SK-N-SH (cell line): ENCODE measurements at regions not wholly inside any gene's neighbourhood (a gene's known extent, or its start where the extent isn't known, plus 50 kb on each side); places are given as distances from the start of the nearest gene placed in this dataset.
"Not testable (repeated sequence)": the region's sequence is repeated elsewhere in the genome, so short reads cannot be mapped to it uniquely, and the experiment has no call there.

Experiments used
- CTCF ChIA-PET: fragments of 300-600, 350-600 bp; formaldehyde crosslinking; extraction: SDS; loops from one replicate; lab custom pipeline; 2021; lab: Yijun Ruan, JAX
- POLR2A ChIA-PET: fragments of 350-600 bp; sonication (Branson Sonifier 250); formaldehyde crosslinking; extraction: SDS; loops from one replicate; lab custom pipeline; 2020; ENCODE audit warnings: antibody characterized with exemption, inconsistent platforms; lab: Yijun Ruan, JAX
- DNase-seq: peaks from one replicate; pipeline ENCODE4 v3.0.0; 2012
- H2AFZ ChIP-seq: fragments of 200-600 bp; sonication (generic); 2 replicates; pipeline ENCODE4 v1.8.1; 2016; ENCODE audit warnings: antibody characterized with exemption, mild to moderate bottlenecking, low read depth
- H3F3A ChIP-seq: fragments of 200-600 bp; sonication (generic); replicated peaks from 2 replicates; pipeline ENCODE3; 2016; ENCODE audit warnings: antibody characterized with exemption, mild to moderate bottlenecking; ENCODE audit not compliant: insufficient read depth
- H3K27ac ChIP-seq, 2 experiments: fragments of 200-500 bp in 1 of 2; fragments of 200-600 bp in 1 of 2; sonication (Bioruptor generic) in 1 of 2; sonication (generic), shearing (Covaris generic) in 1 of 2; 2 replicates each; pipeline versions ENCODE4 v1.5.1 to v1.6.1; 2014 to 2016; ENCODE audit warnings: low read depth in 2 of 2, inconsistent platforms in 1 of 2, low read length in 1 of 2, mild to moderate bottlenecking in 1 of 2, mixed read lengths in 1 of 2
- H3K27me3 ChIP-seq: fragments of 200-600 bp; sonication (generic), shearing (Covaris generic); 2 replicates; pipeline ENCODE4 v1.6.1; 2016; ENCODE audit warnings: mixed run types; ENCODE audit not compliant: insufficient read depth
- H3K36me3 ChIP-seq, 2 experiments: fragments of 200-500 bp in 1 of 2; fragments of 200-600 bp in 1 of 2; sonication (Bioruptor generic) in 1 of 2; sonication (generic) in 1 of 2; replicated peaks in 1 of 2; 2 replicates each; pipeline versions ENCODE3 to v1.5.1; 2014 to 2016; ENCODE audit warnings: low read length in 1 of 2, mild to moderate bottlenecking in 1 of 2; ENCODE audit not compliant: insufficient read depth in 2 of 2, control insufficient read depth in 1 of 2
- H3K4me1 ChIP-seq, 2 experiments: fragments of 200-500 bp in 1 of 2; fragments of 200-600 bp in 1 of 2; sonication (Bioruptor generic) in 1 of 2; sonication (generic), shearing (Covaris generic) in 1 of 2; 2 replicates each; pipeline versions ENCODE4 v1.5.1 to v1.6.1; 2014 to 2016; ENCODE audit warnings: low read depth in 1 of 2, low read length in 1 of 2, mixed run types in 1 of 2; ENCODE audit not compliant: insufficient read depth in 2 of 2, control insufficient read depth in 1 of 2
- H3K4me2 ChIP-seq: fragments of 200-600 bp; sonication (generic), shearing (Covaris generic); 2 replicates; pipeline ENCODE4 v1.6.1; 2017; ENCODE audit warnings: mixed run types
- H3K4me3 ChIP-seq, 2 experiments: fragments of 200-500 bp in 1 of 2; fragments of 200-600 bp in 1 of 2; sonication (Bioruptor generic) in 1 of 2; sonication (generic), shearing (Covaris generic) in 1 of 2; 2 replicates each; pipeline versions ENCODE4 v1.5.1 to v1.8.1; 2014 to 2016; ENCODE audit warnings: low read depth in 2 of 2, inconsistent platforms in 1 of 2, low read length in 1 of 2, mild to moderate bottlenecking in 1 of 2, mixed read lengths in 1 of 2, moderate library complexity in 1 of 2
- H3K79me2 ChIP-seq: fragments of 200-600 bp; sonication (generic); 2 replicates; pipeline ENCODE4 v1.8.1; 2017; ENCODE audit warnings: mild to moderate bottlenecking; ENCODE audit not compliant: insufficient read depth
- H3K9ac ChIP-seq: fragments of 200-600 bp; sonication (generic); 2 replicates; pipeline ENCODE4 v1.6.1; 2017; ENCODE audit warnings: mixed run types
- H3K9me2 ChIP-seq: fragments of 200-600 bp; sonication (generic); 2 replicates; pipeline ENCODE4 v1.6.1; 2017; ENCODE audit warnings: mixed run types
- H3K9me3 ChIP-seq: fragments of 200-600 bp; sonication (generic); 2 replicates; pipeline ENCODE4 v1.6.1; 2017; ENCODE audit warnings: mixed run types, mild to moderate bottlenecking, moderate library complexity
- H4K20me1 ChIP-seq: fragments of 200-600 bp; sonication (generic); 2 replicates; pipeline ENCODE4 v1.6.1; 2017; ENCODE audit warnings: mild to moderate bottlenecking, mixed run types; ENCODE audit not compliant: insufficient read depth
- CHD2 ChIP-seq: fragments of 150-350 bp; IDR thresholded peaks from 2 replicates; pipeline ENCODE4 v1.6.1; 2018; ENCODE audit warnings: low read length; ENCODE audit not compliant: partially characterized antibody
- EP300 ChIP-seq, 2 experiments: IDR thresholded peaks; 2 replicates each; pipeline versions ENCODE4 v1.4.0 to v1.6.1; 2012; ENCODE audit warnings: borderline replicate concordance in 1 of 2, low read depth in 1 of 2, low read length in 1 of 2
- EZH2phosphoT487 ChIP-seq: fragments of 200-600 bp; sonication (generic); IDR thresholded peaks from 2 replicates; pipeline ENCODE4 v1.6.1; 2017; ENCODE audit warnings: low read depth, mixed run types, mild to moderate bottlenecking, antibody characterized with exemption, moderate library complexity, borderline replicate concordance
- FOSL2 ChIP-seq: IDR thresholded peaks from 2 replicates; pipeline ENCODE4 v1.4.0; 2012; ENCODE audit warnings: low read depth, mild to moderate bottlenecking, moderate library complexity, borderline replicate concordance
- FOXJ3 ChIP-seq: sonication (generic); formaldehyde crosslinking; IDR thresholded peaks from 2 replicates; pipeline ENCODE4 v1.5.1; 2020; ENCODE audit warnings: mild to moderate bottlenecking, missing genetic modification reagents
- FOXM1 ChIP-seq: IDR thresholded peaks from 2 replicates; pipeline ENCODE4 v1.4.0; 2012; ENCODE audit warnings: low read depth, mild to moderate bottlenecking
- GABPA ChIP-seq: IDR thresholded peaks from 2 replicates; pipeline ENCODE4 v1.4.0; 2012; ENCODE audit warnings: low read depth, mild to moderate bottlenecking
- GATA2 ChIP-seq: sonication (generic); formaldehyde crosslinking; IDR thresholded peaks from 2 replicates; pipeline ENCODE4 v1.5.0; 2020; ENCODE audit warnings: mild to moderate bottlenecking, missing genetic modification reagents
- NFIC ChIP-seq: IDR thresholded peaks from 2 replicates; pipeline ENCODE4 v1.4.0; 2012; ENCODE audit warnings: borderline replicate concordance
- NRF1 ChIP-seq: IDR thresholded peaks from 2 replicates; pipeline ENCODE4 v1.6.1; 2012; ENCODE audit warnings: low read depth, mild to moderate bottlenecking, low read length
- POLR2AphosphoS5 ChIP-seq: IDR thresholded peaks from 2 replicates; pipeline ENCODE4 v1.6.1; 2012; ENCODE audit warnings: low read depth, low read length
- RFX5 ChIP-seq: IDR thresholded peaks from 2 replicates; pipeline ENCODE4 v1.6.1; 2012; ENCODE audit warnings: mild to moderate bottlenecking, improper control_type of control experiment, low read length
- RXRA ChIP-seq: IDR thresholded peaks from 2 replicates; pipeline ENCODE4 v1.4.0; 2012; ENCODE audit warnings: low read depth, mild to moderate bottlenecking, borderline replicate concordance
- SMC3 ChIP-seq: IDR thresholded peaks from 2 replicates; pipeline ENCODE4 v1.6.1; 2012; ENCODE audit warnings: low read depth, low read length, improper control_type of control experiment
- TCF12 ChIP-seq: IDR thresholded peaks from 2 replicates; pipeline ENCODE4 v1.4.0; 2012
- USF1 ChIP-seq: IDR thresholded peaks from 2 replicates; pipeline ENCODE4 v1.4.0; 2012; ENCODE audit warnings: low read depth, borderline replicate concordance
- ZBTB33 ChIP-seq: IDR thresholded peaks from 2 replicates; pipeline ENCODE4 v1.4.0; 2012; ENCODE audit warnings: low read depth, borderline replicate concordance
- WGBS: methylation state at CpG from one replicate; pipeline ENCODE4 v1.1.6; 2017; ENCODE audit warnings: low lambda C conversion rate; 5-methylcytosine and 5-hydroxymethylcytosine counted together
- TF ChIP-seq, protein P1 (sequence below): IDR thresholded peaks from 2 replicates; pipeline ENCODE4 v1.6.1; 2012; ENCODE audit warnings: mild to moderate bottlenecking, low read depth, low read length, moderate library complexity
- TF ChIP-seq, protein P2 (sequence below): IDR thresholded peaks from 2 replicates; pipeline ENCODE4 v1.4.0; 2012; ENCODE audit warnings: low read depth
- TF ChIP-seq, protein P3 (sequence below): IDR thresholded peaks from 2 replicates; pipeline ENCODE4; 2012

- POLR2A ChIA-PET: no interaction called here
- no peaks in the 10 kb centered on the region for H3K27me3 ChIP-seq
- CTCF ChIA-PET: interaction anchor here (1.2 kb wide), 1 partner anchor 19 kb away, joined by 4 read pairs; no protein-coding TSS in a partner anchor
Measured at GRCh38 chr11:41536021-41536568, 76.6 kb upstream of the LRRC4C start.

DNA sequence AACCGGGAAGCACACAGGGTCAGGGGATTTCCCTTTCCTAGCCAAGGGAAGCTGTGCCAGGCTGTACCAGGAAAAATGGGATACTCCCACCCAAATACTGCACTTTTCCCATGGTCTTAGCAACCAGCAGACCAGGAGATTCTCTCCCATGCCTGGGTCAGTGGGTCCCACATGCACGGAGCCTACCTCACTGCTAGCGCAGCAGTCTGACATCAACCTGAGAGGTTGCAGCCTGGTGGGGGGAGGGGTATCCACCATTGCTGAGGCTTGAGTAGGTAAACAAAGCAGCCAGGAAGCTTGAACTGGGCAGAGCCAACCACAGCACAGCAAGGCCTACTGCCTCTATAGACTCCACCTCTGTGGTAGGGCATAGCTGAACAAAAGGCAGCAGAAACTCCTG is 85.5 kb upstream of the LRRC4C start:
- H3K9me3 ChIP-seq, H3K27ac ChIP-seq, H2AFZ ChIP-seq, H3K9me2 ChIP-seq, H3K9ac ChIP-seq, H3K4me2 ChIP-seq, H3K36me3 ChIP-seq, H3K27me3 ChIP-seq, H3F3A ChIP-seq, H4K20me1 ChIP-seq, H3K4me1 ChIP-seq, H3K79me2 ChIP-seq, POLR2A ChIA-PET, H3K4me3 ChIP-seq, DNase-seq: not testable (repeated sequence)
- WGBS: 61% methylated on average over 3 of the region's 3 CpGs
- CTCF ChIA-PET: interaction anchor here (1.1 to 1.2 kb wide), 2 partner anchors 13 to 1086 kb away, joined by 3 read pairs; no protein-coding TSS in a partner anchor

More at GRCh38 chr11:41536021-41536568, 76.6 kb upstream of the LRRC4C start:
- TF ChIP-seq NRF1 (no peak), RFX5 (no peak), SMC3 (no peak), ZBTB33 (no peak), EP300 (IDR thresholded peaks at IDR 0.05; ENCODE audit: borderline replicate concordance in 1 of 2, low read depth in 1 of 2, low read length in 1 of 2) (no peak), CHD2 (no peak), GATA2 (no peak), FOSL2 (no peak), EZH2phosphoT487 (no peak), NFIC (no peak), GABPA (no peak), FOXJ3 (CRISPR knock-in tag) (no peak), FOXM1 (no peak), TCF12 (no peak), USF1 (no peak), RXRA (no peak), POLR2AphosphoS5 (no peak)
- TF ChIP-seq, protein P1, sequence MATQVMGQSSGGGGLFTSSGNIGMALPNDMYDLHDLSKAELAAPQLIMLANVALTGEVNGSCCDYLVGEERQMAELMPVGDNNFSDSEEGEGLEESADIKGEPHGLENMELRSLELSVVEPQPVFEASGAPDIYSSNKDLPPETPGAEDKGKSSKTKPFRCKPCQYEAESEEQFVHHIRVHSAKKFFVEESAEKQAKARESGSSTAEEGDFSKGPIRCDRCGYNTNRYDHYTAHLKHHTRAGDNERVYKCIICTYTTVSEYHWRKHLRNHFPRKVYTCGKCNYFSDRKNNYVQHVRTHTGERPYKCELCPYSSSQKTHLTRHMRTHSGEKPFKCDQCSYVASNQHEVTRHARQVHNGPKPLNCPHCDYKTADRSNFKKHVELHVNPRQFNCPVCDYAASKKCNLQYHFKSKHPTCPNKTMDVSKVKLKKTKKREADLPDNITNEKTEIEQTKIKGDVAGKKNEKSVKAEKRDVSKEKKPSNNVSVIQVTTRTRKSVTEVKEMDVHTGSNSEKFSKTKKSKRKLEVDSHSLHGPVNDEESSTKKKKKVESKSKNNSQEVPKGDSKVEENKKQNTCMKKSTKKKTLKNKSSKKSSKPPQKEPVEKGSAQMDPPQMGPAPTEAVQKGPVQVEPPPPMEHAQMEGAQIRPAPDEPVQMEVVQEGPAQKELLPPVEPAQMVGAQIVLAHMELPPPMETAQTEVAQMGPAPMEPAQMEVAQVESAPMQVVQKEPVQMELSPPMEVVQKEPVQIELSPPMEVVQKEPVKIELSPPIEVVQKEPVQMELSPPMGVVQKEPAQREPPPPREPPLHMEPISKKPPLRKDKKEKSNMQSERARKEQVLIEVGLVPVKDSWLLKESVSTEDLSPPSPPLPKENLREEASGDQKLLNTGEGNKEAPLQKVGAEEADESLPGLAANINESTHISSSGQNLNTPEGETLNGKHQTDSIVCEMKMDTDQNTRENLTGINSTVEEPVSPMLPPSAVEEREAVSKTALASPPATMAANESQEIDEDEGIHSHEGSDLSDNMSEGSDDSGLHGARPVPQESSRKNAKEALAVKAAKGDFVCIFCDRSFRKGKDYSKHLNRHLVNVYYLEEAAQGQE: no peak
- TF ChIP-seq, protein P2, sequence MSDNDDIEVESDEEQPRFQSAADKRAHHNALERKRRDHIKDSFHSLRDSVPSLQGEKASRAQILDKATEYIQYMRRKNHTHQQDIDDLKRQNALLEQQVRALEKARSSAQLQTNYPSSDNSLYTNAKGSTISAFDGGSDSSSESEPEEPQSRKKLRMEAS: no peak
- TF ChIP-seq, protein P3, sequence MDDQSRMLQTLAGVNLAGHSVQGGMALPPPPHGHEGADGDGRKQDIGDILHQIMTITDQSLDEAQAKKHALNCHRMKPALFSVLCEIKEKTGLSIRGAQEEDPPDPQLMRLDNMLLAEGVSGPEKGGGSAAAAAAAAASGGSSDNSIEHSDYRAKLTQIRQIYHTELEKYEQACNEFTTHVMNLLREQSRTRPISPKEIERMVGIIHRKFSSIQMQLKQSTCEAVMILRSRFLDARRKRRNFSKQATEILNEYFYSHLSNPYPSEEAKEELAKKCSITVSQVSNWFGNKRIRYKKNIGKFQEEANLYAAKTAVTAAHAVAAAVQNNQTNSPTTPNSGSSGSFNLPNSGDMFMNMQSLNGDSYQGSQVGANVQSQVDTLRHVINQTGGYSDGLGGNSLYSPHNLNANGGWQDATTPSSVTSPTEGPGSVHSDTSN: no peak
- Histone ChIP-seq H3K9ac (no peak overlapping the region), H4K20me1 (no peaks in the 10 kb centered on the region), H3K79me2 (no peaks in the 10 kb centered on the region), H3K4me3 (0 out of 4 replicates have a peak overlapping the region, but pooled peaks of 1 of the 2 experiments have one; percentile 3), H3K9me3 (no peaks in the 10 kb centered on the region), H3K27ac (no peak overlapping the region), H2AFZ (no peak overlapping the region), H3F3A (no peaks in the 10 kb centered on the region), H3K36me3 (no peaks in the 10 kb centered on the region), H3K9me2 (no peaks in the 10 kb centered on the region), H3K4me1 (no peaks in the 10 kb centered on the region), H3K4me2 (no peak overlapping the region)
- 46% methylated on average over 10 of the region's 10 CpGs for WGBS
- no peak for DNase-seq
